ENCODE measurements at regions not wholly inside any gene's neighbourhood (a gene's known extent, or its start where the extent isn't known, plus 50 kb on each side); places are given as distances from the start of the nearest gene placed in this dataset.

- H3K4me3 ChIP-seq (ENCODE audit: control insufficient read depth, low read depth, low read length): no peak overlapping the region
- no peak for DNase-seq (ENCODE audit: low read depth)
- no peak for TF ChIP-seq CTCF (IDR thresholded peaks at IDR 0.05; ENCODE audit: control insufficient read depth, insufficient read depth, low read depth, low read length, missing control alignments)
Observed at GRCh38 chr7:12942609-12943008, 255.2 kb downstream of the ARL4A start.

GRCh38 chr7:12943781-12944180 is 256.3 kb downstream of the ARL4A start:
- TF ChIP-seq CTCF (IDR thresholded peaks at IDR 0.05; ENCODE audit: control insufficient read depth, insufficient read depth, low read depth, low read length, missing control alignments): no peak
- no peak overlapping the region for H3K4me3 ChIP-seq (ENCODE audit: control insufficient read depth, low read depth, low read length)
- no peak for DNase-seq (ENCODE audit: low read depth)

GRCh38 chr7:12945901-12946300 is 258.5 kb downstream of the ARL4A start:
- no peak for TF ChIP-seq CTCF (IDR thresholded peaks at IDR 0.05; ENCODE audit: control insufficient read depth, insufficient read depth, low read depth, low read length, missing control alignments)
- no peak for DNase-seq (ENCODE audit: low read depth)
- H3K4me3 ChIP-seq (ENCODE audit: control insufficient read depth, low read depth, low read length): no peak overlapping the region

- no peak for TF ChIP-seq CTCF (IDR thresholded peaks at IDR 0.05; ENCODE audit: control insufficient read depth, insufficient read depth, low read depth, low read length, missing control alignments)
- no peak overlapping the region for H3K4me3 ChIP-seq (ENCODE audit: control insufficient read depth, low read depth, low read length)
- DNase-seq (ENCODE audit: low read depth): no peak
Observed at GRCh38 chr7:12947465-12947864, 260.0 kb downstream of the ARL4A start.

- DNase-seq (ENCODE audit: low read depth): no peak
- H3K4me3 ChIP-seq (ENCODE audit: control insufficient read depth, low read depth, low read length): no peak overlapping the region
- TF ChIP-seq CTCF (IDR thresholded peaks at IDR 0.05; ENCODE audit: control insufficient read depth, insufficient read depth, low read depth, low read length, missing control alignments): no peak
Observed at GRCh38 chr7:12949060-12949931, 261.9 kb downstream of the ARL4A start.

GRCh38 chr7:12951397-12951801 is 264.0 kb downstream of the ARL4A start:
- TF ChIP-seq CTCF (IDR thresholded peaks at IDR 0.05; ENCODE audit: control insufficient read depth, insufficient read depth, low read depth, low read length, missing control alignments): no peak
- H3K4me3 ChIP-seq (ENCODE audit: control insufficient read depth, low read depth, low read length): no peak overlapping the region
- DNase-seq (ENCODE audit: low read depth): no peak

All from AG09309 (cell line).